ENCODE measurements at regions not wholly inside any gene's neighbourhood (a gene's known extent, or its start where the extent isn't known, plus 50 kb on each side); places are given as distances from the start of the nearest gene placed in this dataset.

DNA sequence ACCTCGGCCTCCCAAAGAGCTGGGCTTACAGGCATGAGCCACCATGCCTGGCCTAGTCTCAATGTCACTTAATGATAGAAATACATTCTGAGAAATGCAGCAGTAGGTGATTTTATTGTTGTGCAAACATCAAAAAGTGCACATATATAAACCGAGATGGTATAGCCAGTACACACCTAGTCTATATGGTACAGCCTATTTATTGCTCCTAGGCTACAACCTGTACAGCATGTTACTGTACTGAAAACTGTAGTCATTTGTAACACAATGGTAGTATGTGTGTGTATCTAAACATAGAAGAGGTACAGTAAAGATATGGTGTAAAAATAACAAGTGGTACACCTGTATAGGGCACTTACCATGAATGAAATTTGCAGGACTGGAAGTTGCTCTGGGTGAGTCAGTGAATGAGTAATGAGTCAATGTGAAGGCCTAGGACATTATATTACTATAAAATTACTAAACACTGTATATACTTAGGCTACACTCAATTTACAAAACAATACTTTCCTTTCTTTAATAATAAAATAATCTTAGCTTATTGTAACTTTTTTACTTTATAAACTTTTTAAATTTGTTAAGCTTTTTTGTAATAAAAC, 166.7 kb upstream of the SYT1 start:
- TF ChIP-seq, protein P1, sequence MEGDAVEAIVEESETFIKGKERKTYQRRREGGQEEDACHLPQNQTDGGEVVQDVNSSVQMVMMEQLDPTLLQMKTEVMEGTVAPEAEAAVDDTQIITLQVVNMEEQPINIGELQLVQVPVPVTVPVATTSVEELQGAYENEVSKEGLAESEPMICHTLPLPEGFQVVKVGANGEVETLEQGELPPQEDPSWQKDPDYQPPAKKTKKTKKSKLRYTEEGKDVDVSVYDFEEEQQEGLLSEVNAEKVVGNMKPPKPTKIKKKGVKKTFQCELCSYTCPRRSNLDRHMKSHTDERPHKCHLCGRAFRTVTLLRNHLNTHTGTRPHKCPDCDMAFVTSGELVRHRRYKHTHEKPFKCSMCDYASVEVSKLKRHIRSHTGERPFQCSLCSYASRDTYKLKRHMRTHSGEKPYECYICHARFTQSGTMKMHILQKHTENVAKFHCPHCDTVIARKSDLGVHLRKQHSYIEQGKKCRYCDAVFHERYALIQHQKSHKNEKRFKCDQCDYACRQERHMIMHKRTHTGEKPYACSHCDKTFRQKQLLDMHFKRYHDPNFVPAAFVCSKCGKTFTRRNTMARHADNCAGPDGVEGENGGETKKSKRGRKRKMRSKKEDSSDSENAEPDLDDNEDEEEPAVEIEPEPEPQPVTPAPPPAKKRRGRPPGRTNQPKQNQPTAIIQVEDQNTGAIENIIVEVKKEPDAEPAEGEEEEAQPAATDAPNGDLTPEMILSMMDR (conservative IDR thresholded peaks at IDR 0.05), result no peak
- Mint-ChIP-seq H3K4me1 (no peaks in the 10 kb centered on the region), H3K27me3 (ENCODE audit: low read depth) (no peaks in the 10 kb centered on the region), H3K36me3 (ENCODE audit: low read depth) (no peaks in the 10 kb centered on the region), H3K9me3 (peaks cover 9% of the 10 kb centered on the region), H3K4me3 (no peak overlapping the region), H3K27ac (ENCODE audit: unreplicated experiment) (no peak overlapping the region)
- no peak for DNase-seq (ENCODE audit: low read depth, low spot score)

DNA sequence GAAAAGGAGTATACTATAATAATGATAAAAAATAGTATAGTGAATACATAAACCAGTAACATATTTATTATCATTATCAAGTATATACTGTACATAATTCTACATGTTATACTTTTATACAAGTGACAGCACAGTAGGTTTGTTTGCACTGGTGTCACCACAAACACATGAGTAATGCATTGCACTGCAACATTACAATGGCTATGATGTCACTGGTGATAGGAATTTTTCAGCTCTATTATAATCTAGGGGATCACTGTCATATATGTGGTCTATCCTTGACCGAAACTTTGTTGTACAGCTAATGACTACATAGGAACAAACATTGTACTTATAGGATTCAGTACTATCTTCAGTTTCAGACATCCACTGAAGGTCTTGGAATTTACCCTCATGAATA, 165.8 kb upstream of the SYT1 start:
- Mint-ChIP-seq H3K4me1 (no peaks in the 10 kb centered on the region), H3K9me3 (peaks cover 9% of the 10 kb centered on the region), H3K27ac (ENCODE audit: unreplicated experiment) (no peak overlapping the region), H3K36me3 (ENCODE audit: low read depth) (no peaks in the 10 kb centered on the region), H3K27me3 (ENCODE audit: low read depth) (no peaks in the 10 kb centered on the region), H3K4me3 (no peak overlapping the region)
- no peak for DNase-seq (ENCODE audit: low read depth, low spot score)
- TF ChIP-seq, protein P1 (conservative IDR thresholded peaks at IDR 0.05), result no peak

DNA sequence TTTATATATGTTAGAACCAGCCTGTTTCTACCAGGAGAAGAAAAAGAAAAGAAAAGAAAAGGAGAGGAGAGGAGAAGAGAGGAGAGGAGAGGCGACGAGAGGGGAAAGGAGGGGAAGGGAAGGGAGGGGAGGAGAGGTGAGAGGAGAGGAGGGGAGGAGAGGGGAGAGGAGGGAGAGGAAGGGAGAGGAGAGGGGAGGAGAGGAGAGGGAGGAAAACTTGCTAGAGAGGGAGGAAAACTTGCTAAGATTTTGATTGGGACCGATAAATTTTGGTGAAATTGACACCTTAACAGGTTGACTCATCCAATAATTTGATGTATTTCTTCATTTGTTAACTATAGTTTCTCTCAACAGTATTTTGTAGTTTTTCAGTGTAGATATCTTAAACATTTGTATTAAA, 164.0 kb upstream of the SYT1 start:
- no peak for DNase-seq (ENCODE audit: low read depth, low spot score)
- no peaks in the 10 kb centered on the region for H3K36me3 Mint-ChIP-seq (ENCODE audit: low read depth)
- H3K27me3 Mint-ChIP-seq (ENCODE audit: low read depth), result no peaks in the 10 kb centered on the region
- H3K4me1 Mint-ChIP-seq, result no peaks in the 10 kb centered on the region
- H3K9me3 Mint-ChIP-seq, result peaks cover 6% of the 10 kb centered on the region
- no peak overlapping the region for H3K4me3 Mint-ChIP-seq
- H3K27ac Mint-ChIP-seq (ENCODE audit: unreplicated experiment), result no peak overlapping the region
- TF ChIP-seq, protein P1 (conservative IDR thresholded peaks at IDR 0.05), result no peak

DNA sequence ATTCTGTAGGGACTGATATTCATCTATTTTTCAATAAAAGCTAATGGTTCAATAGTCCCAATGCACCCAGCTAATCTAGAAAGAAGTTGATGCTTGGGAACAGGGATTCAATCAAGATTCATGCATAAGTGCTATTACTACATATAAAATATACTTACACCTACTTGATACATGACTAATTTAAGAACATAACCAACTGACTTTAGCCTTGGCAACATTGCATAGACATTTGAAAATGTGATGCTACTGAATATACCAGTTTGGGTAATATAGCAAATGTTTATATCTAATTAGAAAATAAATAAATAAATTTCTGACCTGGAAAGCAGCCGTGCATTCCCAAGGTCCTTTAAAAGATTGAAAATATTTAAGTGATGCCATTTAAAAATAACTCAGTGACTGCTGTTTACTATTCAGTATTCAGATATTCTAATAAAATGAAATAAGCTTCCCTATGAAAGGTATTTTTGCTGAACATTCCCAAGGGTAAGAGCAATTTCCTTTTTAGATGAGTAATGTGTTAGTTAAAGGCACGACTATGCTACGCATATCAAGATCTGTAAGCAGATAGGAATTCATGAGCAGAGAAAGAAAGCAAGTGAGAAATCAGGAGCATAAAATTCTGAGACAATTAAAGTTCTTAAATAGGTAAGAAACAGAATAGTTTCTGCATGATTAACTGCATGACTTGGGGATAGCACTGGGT, 160.6 kb upstream of the SYT1 start:
- Mint-ChIP-seq H3K36me3 (ENCODE audit: low read depth) (no peaks in the 10 kb centered on the region), H3K27ac (ENCODE audit: unreplicated experiment) (no peak overlapping the region), H3K4me1 (no peaks in the 10 kb centered on the region), H3K27me3 (ENCODE audit: low read depth) (no peaks in the 10 kb centered on the region), H3K4me3 (no peak overlapping the region), H3K9me3 (peaks cover 3% of the 10 kb centered on the region)
- TF ChIP-seq, protein P1 (conservative IDR thresholded peaks at IDR 0.05), result no peak
- DNase-seq (ENCODE audit: low read depth, low spot score), result no peak

DNA sequence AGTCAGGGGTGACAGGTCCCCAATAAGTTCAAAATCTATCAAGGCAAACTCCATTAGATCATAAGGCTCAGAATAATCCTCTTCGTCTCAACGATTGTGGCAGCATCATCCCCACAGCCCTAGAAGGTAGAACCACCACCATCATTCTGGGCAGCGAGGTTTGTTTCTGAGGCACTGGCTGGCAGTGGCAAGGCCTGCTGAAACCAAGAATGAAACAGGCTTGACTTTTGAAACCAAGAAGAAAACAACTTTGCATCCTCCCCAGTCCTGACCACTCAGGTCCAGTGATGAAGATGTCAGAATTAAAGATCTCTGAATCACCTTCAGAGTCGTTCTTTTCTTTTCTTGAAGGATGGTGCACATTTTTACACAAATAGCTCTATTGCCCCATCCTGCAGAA, 152.6 kb upstream of the SYT1 start:
- Mint-ChIP-seq H3K4me3 (no peak overlapping the region), H3K27ac (ENCODE audit: unreplicated experiment) (no peak overlapping the region), H3K27me3 (ENCODE audit: low read depth) (no peaks in the 10 kb centered on the region), H3K4me1 (no peaks in the 10 kb centered on the region), H3K9me3 (no peaks in the 10 kb centered on the region), H3K36me3 (ENCODE audit: low read depth) (no peaks in the 10 kb centered on the region)
- no peak for DNase-seq (ENCODE audit: low read depth, low spot score)
- TF ChIP-seq, protein P1 (conservative IDR thresholded peaks at IDR 0.05), result no peak
